Keratinocyte (primary cell): ENCODE measurements at regions not wholly inside any gene's neighbourhood (a gene's known extent, or its start where the extent isn't known, plus 50 kb on each side); places are given as distances from the start of the nearest gene placed in this dataset.

Source experiments
- DNase-seq: peaks from one replicate; pipeline ENCODE4 v3.0.0-alpha.2; 2011; ENCODE audit warnings: low read depth, missing footprints, low spot score
- FAIRE-seq: peaks from 2 replicates; lab custom pipeline; 2011; peaks lifted over from hg19 to GRCh38; lab: Jason Lieb, UNC
- H2AFZ ChIP-seq: 2 replicates; pipeline ENCODE4 v1.6.0; 2012; ENCODE audit warnings: low read length, control low read depth, inconsistent platforms; ENCODE audit not compliant: control insufficient read depth
- H3K27ac ChIP-seq: 2 replicates; pipeline ENCODE4 v1.5.1; 2011; ENCODE audit warnings: low read length; ENCODE audit not compliant: control insufficient read depth, insufficient read depth
- H3K27me3 ChIP-seq: 3 replicates; pipeline ENCODE4 v1.6.0; 2011; ENCODE audit warnings: low read length; ENCODE audit not compliant: control insufficient read depth, insufficient read depth; ENCODE audit errors: extremely low read depth
- H3K36me3 ChIP-seq, 2 experiments: 2 replicates in 1 of 2; 3 replicates in 1 of 2; pipeline ENCODE4 v1.5.1; 2011; ENCODE audit warnings: low read length in 2 of 2, mild to moderate bottlenecking in 1 of 2; ENCODE audit not compliant: control insufficient read depth in 2 of 2, insufficient read depth in 2 of 2; ENCODE audit errors: extremely low read depth in 1 of 2
- H3K4me1 ChIP-seq: 3 replicates; pipeline ENCODE4 v1.5.1; 2011; ENCODE audit warnings: low read length; ENCODE audit not compliant: control insufficient read depth, insufficient read depth; ENCODE audit errors: extremely low read depth
- H3K4me2 ChIP-seq: 3 replicates; pipeline ENCODE4 v1.6.0; 2011; ENCODE audit warnings: low read depth, low read length; ENCODE audit not compliant: control insufficient read depth, insufficient read depth; ENCODE audit errors: extremely low read depth
- H3K4me3 ChIP-seq, 3 experiments: fragments of 200-600 bp in 1 of 3; sonication (generic) in 1 of 3; 2 replicates in 2 of 3; 3 replicates in 1 of 3; pipeline ENCODE4 v1.5.1; 2011 to 2016; ENCODE audit warnings: low read length in 3 of 3, mild to moderate bottlenecking in 3 of 3, control low read depth in 2 of 3, inconsistent platforms in 1 of 3, low read depth in 1 of 3, mixed read lengths in 1 of 3, mixed run types in 1 of 3, moderate library complexity in 1 of 3; ENCODE audit not compliant: control insufficient read depth in 2 of 3, insufficient read depth in 2 of 3; ENCODE audit errors: extremely low read depth in 1 of 3
- H3K79me2 ChIP-seq: 2 replicates; pipeline ENCODE4 v1.6.0; 2012; ENCODE audit warnings: low read length; ENCODE audit not compliant: control insufficient read depth, insufficient read depth
- H3K9ac ChIP-seq: 3 replicates; pipeline ENCODE4 v1.6.0; 2011; ENCODE audit warnings: low read length; ENCODE audit not compliant: control insufficient read depth, insufficient read depth; ENCODE audit errors: extremely low read depth
- H3K9me1 ChIP-seq: 3 replicates; pipeline ENCODE4 v1.6.0; 2011; ENCODE audit warnings: low read length; ENCODE audit not compliant: control insufficient read depth, insufficient read depth; ENCODE audit errors: extremely low read depth
- H3K9me3 ChIP-seq: 2 replicates; pipeline ENCODE4 v1.5.1; 2012; ENCODE audit warnings: low read depth, low read length; ENCODE audit not compliant: control insufficient read depth
- H4K20me1 ChIP-seq: 3 replicates; pipeline ENCODE4 v1.6.0; 2011; ENCODE audit warnings: low read length; ENCODE audit not compliant: control insufficient read depth, insufficient read depth; ENCODE audit errors: extremely low read depth
- CTCF ChIP-seq, 3 experiments: IDR thresholded peaks in 1 of 3; conservative IDR thresholded peaks in 1 of 3; optimal IDR thresholded peaks in 1 of 3; 2 replicates in 2 of 3; 3 replicates in 1 of 3; pipeline versions ENCODE3 to v1.5.1; 2011; ENCODE audit warnings: low read length in 3 of 3, mild to moderate bottlenecking in 3 of 3, moderate library complexity in 2 of 3, control low read depth in 1 of 3, inconsistent platforms in 1 of 3; ENCODE audit not compliant: insufficient read depth in 2 of 3; ENCODE audit errors: extremely low read depth in 1 of 3
- EZH2 ChIP-seq: IDR thresholded peaks from one replicate; pipeline ENCODE4 v1.6.1; 2012; ENCODE audit warnings: inconsistent platforms, mild to moderate bottlenecking, low read length, moderate library complexity
- dilution Hi-C: fragments of 300-500 bp; cut with MboI; formaldehyde crosslinking; loops from one replicate; pipeline ENCODE4 v1.7.0; 2020; ENCODE audit warnings: low sequenced_read_pairs; ENCODE audit not compliant: extremely low pct_ligation_motif_present

- Histone ChIP-seq H4K20me1 (no peaks in the 10 kb centered on the region), H3K4me3 (no peak overlapping the region), H3K9ac (no peak overlapping the region), H3K27me3 (no peaks in the 10 kb centered on the region), H3K4me1 (peaks cover 17% of the 10 kb centered on the region), H3K9me1 (no peaks in the 10 kb centered on the region), H3K9me3 (no peaks in the 10 kb centered on the region), H3K36me3 (no peaks in the 10 kb centered on the region), H3K27ac (no peak overlapping the region), H3K79me2 (no peaks in the 10 kb centered on the region), H3K4me2 (no peak overlapping the region), H2AFZ (no peak overlapping the region)
- DNase-seq (no peak), FAIRE-seq (no peak)
- dilution Hi-C loops, result no loop called here
- TF ChIP-seq CTCF (optimal IDR thresholded peaks at IDR 0.05 in 1 of 3, IDR thresholded peaks at IDR 0.05 in 1 of 3, conservative IDR thresholded peaks at IDR 0.05 in 1 of 3; ENCODE audit: extremely low read depth in 1 of 3, insufficient read depth in 2 of 3, low read length in 3 of 3) (no peak), EZH2 (no peak)
Measured at GRCh38 chr11:116336540-116336939, 436.2 kb downstream of the BUD13 start.

GRCh38 chr11:116335891-116336290 lies 436.9 kb downstream of the BUD13 start:
- Histone ChIP-seq H3K36me3 (no peaks in the 10 kb centered on the region), H3K4me3 (no peak overlapping the region), H2AFZ (no peak overlapping the region), H3K4me2 (no peak overlapping the region), H3K27ac (no peak overlapping the region), H3K79me2 (no peaks in the 10 kb centered on the region), H3K4me1 (peaks cover 17% of the 10 kb centered on the region), H3K9me3 (no peaks in the 10 kb centered on the region), H3K9me1 (no peaks in the 10 kb centered on the region), H4K20me1 (no peaks in the 10 kb centered on the region), H3K9ac (no peak overlapping the region), H3K27me3 (no peaks in the 10 kb centered on the region)
- dilution Hi-C loops, result no loop called here
- TF ChIP-seq EZH2 (no peak), CTCF (optimal IDR thresholded peaks at IDR 0.05 in 1 of 3, IDR thresholded peaks at IDR 0.05 in 1 of 3, conservative IDR thresholded peaks at IDR 0.05 in 1 of 3; ENCODE audit: extremely low read depth in 1 of 3, insufficient read depth in 2 of 3, low read length in 3 of 3) (no peak)
- DNase-seq, result no peak
- no peak for FAIRE-seq
